ENCODE measurements at regions not wholly inside any gene's neighbourhood (a gene's known extent, or its start where the extent isn't known, plus 50 kb on each side); places are given as distances from the start of the nearest gene placed in this dataset.

GRCh38 chr6:74765486-74765885 lies 440.4 kb downstream of the COL12A1 start:
- TF ChIP-seq CTCF (IDR thresholded peaks at IDR 0.05) = no peak
- no peak overlapping the region for H3K27ac Mint-ChIP-seq

GRCh38 chr6:74764486-74764885 lies 441.4 kb downstream of the COL12A1 start:
- Histone ChIP-seq H3K4me3 (ENCODE audit: low read length) (no peak overlapping the region), H3K27ac (ENCODE audit: low read length) (no peak overlapping the region), H3K27me3 (ENCODE audit: control insufficient read depth, insufficient read depth, low read length) (no peaks in the 10 kb centered on the region), H3K4me1 (ENCODE audit: control insufficient read depth, insufficient read depth, low read length) (no peaks in the 10 kb centered on the region), H3K9me3 (ENCODE audit: control insufficient read depth, insufficient read depth, low read length) (no peaks in the 10 kb centered on the region), H3K36me3 (ENCODE audit: control insufficient read depth, insufficient read depth, low read length) (no peaks in the 10 kb centered on the region)
- Mint-ChIP-seq H3K36me3 (peaks cover 6% of the 10 kb centered on the region), H3K27me3 (ENCODE audit: low read depth in 2 of 2) (no peaks in the 10 kb centered on the region), H3K4me3 (no peak overlapping the region), H3K9me3 (peaks cover 4 to 8% of the 10 kb centered on the region in 2 donors), H3K4me1 (no peaks in the 10 kb centered on the region), H3K27ac (no peak overlapping the region)
- intact Hi-C loops (cut with micrococcal nuclease) = no loop called here
- WGBS (ENCODE audit: insufficient coverage) = no CpG with 5 or more reads among the region's 2 CpGs
- ATAC-seq (no peak), DNase-seq (no peak)
- no peak for TF ChIP-seq CTCF (IDR thresholded peaks at IDR 0.05)

More at GRCh38 chr6:74765486-74765885, 440.4 kb downstream of the COL12A1 start:
- Mint-ChIP-seq H3K36me3 (peaks cover 6% of the 10 kb centered on the region), H3K4me1 (no peaks in the 10 kb centered on the region), H3K9me3 (peaks cover 4 to 12% of the 10 kb centered on the region in 2 donors), H3K27me3 (ENCODE audit: low read depth in 2 of 2) (no peaks in the 10 kb centered on the region), H3K4me3 (no peak overlapping the region)
- DNase-seq (no peak), ATAC-seq (no peak)
- H3K27ac ChIP-seq (ENCODE audit: low read length) = no peak overlapping the region
- H3K27me3 ChIP-seq (ENCODE audit: control insufficient read depth, insufficient read depth, low read length) = no peaks in the 10 kb centered on the region
- WGBS (ENCODE audit: insufficient coverage) = 64% methylated on average over 3 of the region's 3 CpGs
- no peaks in the 10 kb centered on the region for H3K4me1 ChIP-seq (ENCODE audit: control insufficient read depth, insufficient read depth, low read length)
- H3K4me3 ChIP-seq (ENCODE audit: low read length) = no peak overlapping the region
- no peaks in the 10 kb centered on the region for H3K9me3 ChIP-seq (ENCODE audit: control insufficient read depth, insufficient read depth, low read length)
- intact Hi-C loops (cut with micrococcal nuclease) = no loop called here
- H3K36me3 ChIP-seq (ENCODE audit: control insufficient read depth, insufficient read depth, low read length) = no peaks in the 10 kb centered on the region

GRCh38 chr6:74762841-74763240 lies 443.0 kb downstream of the COL12A1 start:
- Histone ChIP-seq H3K27me3 (ENCODE audit: control insufficient read depth, insufficient read depth, low read length) (no peaks in the 10 kb centered on the region), H3K27ac (ENCODE audit: low read length) (no peak overlapping the region), H3K9me3 (ENCODE audit: control insufficient read depth, insufficient read depth, low read length) (no peaks in the 10 kb centered on the region), H3K4me1 (ENCODE audit: control insufficient read depth, insufficient read depth, low read length) (no peaks in the 10 kb centered on the region), H3K36me3 (ENCODE audit: control insufficient read depth, insufficient read depth, low read length) (no peaks in the 10 kb centered on the region), H3K4me3 (ENCODE audit: low read length) (no peak overlapping the region)
- H3K4me1 Mint-ChIP-seq = no peaks in the 10 kb centered on the region
- peaks cover 7 to 9% of the 10 kb centered on the region in 2 donors for H3K9me3 Mint-ChIP-seq
- no peak for ATAC-seq
- intact Hi-C loops (cut with micrococcal nuclease) = no loop called here
- H3K27me3 Mint-ChIP-seq (ENCODE audit: low read depth in 2 of 2) = no peaks in the 10 kb centered on the region
- DNase-seq = no peak
- H3K4me3 Mint-ChIP-seq = no peak overlapping the region
- TF ChIP-seq CTCF (IDR thresholded peaks at IDR 0.05) = no peak
- WGBS (ENCODE audit: insufficient coverage) = 8% methylated on average over 1 of the region's 2 CpGs
- H3K36me3 Mint-ChIP-seq = no peaks in the 10 kb centered on the region
- no peak overlapping the region for H3K27ac Mint-ChIP-seq

GRCh38 chr6:74757813-74758212 lies 448.0 kb downstream of the COL12A1 start:
- H3K4me3 ChIP-seq (ENCODE audit: low read length) = no peak overlapping the region
- DNase-seq (no peak), ATAC-seq (no peak)
- H3K9me3 Mint-ChIP-seq = peaks cover 6 to 7% of the 10 kb centered on the region in 2 donors
- no peaks in the 10 kb centered on the region for H3K36me3 ChIP-seq (ENCODE audit: control insufficient read depth, insufficient read depth, low read length)
- TF ChIP-seq CTCF (IDR thresholded peaks at IDR 0.05) = no peak
- no peaks in the 10 kb centered on the region for H3K27me3 Mint-ChIP-seq (ENCODE audit: low read depth in 2 of 2)
- H3K27ac Mint-ChIP-seq = no peak overlapping the region
- intact Hi-C loops (cut with micrococcal nuclease) = no loop called here
- H3K36me3 Mint-ChIP-seq = no peaks in the 10 kb centered on the region
- H3K27me3 ChIP-seq (ENCODE audit: control insufficient read depth, insufficient read depth, low read length) = no peaks in the 10 kb centered on the region
- H3K4me1 Mint-ChIP-seq = no peaks in the 10 kb centered on the region
- 63% methylated on average over 1 of the region's 1 CpG for WGBS (ENCODE audit: insufficient coverage)
- no peaks in the 10 kb centered on the region for H3K4me1 ChIP-seq (ENCODE audit: control insufficient read depth, insufficient read depth, low read length)
- no peak overlapping the region for H3K4me3 Mint-ChIP-seq
- no peak overlapping the region for H3K27ac ChIP-seq (ENCODE audit: low read length)
- H3K9me3 ChIP-seq (ENCODE audit: control insufficient read depth, insufficient read depth, low read length) = no peaks in the 10 kb centered on the region
